GM19240 (cell line): ENCODE measurements at regions not wholly inside any gene's neighbourhood (a gene's known extent, or its start where the extent isn't known, plus 50 kb on each side); places are given as distances from the start of the nearest gene placed in this dataset.
A peak's percentile ranks its signal among the peaks of the same experiment; 100 is the strongest.
"Not testable (repeated sequence)": the region's sequence is repeated elsewhere in the genome, so short reads cannot be mapped to it uniquely, and the experiment has no call there.

Experiments
- DNase-seq: peaks from one replicate; pipeline ENCODE4 v3.0.0; 2011; ENCODE audit warnings: low spot score; ENCODE audit not compliant: insufficient read length

DNA sequence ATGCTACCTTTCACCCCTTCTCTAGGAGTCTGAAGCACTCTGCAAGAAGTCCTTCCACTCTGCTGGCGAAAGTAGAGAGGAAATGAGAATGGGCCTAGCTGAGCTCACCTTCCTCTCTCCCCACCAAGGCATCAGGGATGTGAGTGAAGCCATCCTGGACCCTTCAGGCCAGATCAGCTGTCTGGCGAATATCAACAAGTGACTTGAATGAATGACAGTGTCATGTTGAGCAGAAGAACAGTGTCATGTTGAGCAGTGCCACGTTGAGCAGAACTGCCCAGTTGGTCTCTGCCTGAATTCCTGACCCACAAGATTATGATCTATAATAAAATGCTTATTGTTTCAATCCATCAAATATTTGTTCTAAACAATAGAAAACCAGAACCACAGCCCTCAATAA, 166.2 kb upstream of the RFC3 start:
- no peak for DNase-seq

- no peak for DNase-seq
Observed at GRCh38 chr13:33657274-33657673, 160.7 kb upstream of the RFC3 start.

DNA sequence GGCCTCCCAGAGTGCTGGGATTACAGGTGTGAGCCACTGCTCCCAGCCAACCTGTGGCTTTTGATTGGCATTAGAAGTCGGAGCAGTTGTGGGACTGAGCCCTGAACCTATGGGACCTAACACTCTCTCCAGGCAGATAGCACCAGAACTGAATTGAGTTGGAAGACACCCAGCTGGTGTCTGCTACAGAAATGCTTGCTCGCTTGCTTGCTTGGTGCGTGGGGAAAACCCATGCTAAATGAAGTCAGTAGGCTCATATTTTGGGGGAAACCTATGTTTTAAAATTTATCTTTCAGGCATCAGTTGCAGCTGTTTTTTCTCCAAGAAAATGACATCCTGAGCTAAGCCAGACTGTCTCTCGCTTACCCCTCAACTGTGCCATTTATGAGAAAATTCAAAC, 158.5 kb upstream of the RFC3 start:
- DNase-seq, result no peak

- DNase-seq, result no peak
Observed at GRCh38 chr13:33659894-33660293, 158.1 kb upstream of the RFC3 start.

- DNase-seq, result no peak
Observed at GRCh38 chr13:33662392-33662791, 155.6 kb upstream of the RFC3 start.

DNA sequence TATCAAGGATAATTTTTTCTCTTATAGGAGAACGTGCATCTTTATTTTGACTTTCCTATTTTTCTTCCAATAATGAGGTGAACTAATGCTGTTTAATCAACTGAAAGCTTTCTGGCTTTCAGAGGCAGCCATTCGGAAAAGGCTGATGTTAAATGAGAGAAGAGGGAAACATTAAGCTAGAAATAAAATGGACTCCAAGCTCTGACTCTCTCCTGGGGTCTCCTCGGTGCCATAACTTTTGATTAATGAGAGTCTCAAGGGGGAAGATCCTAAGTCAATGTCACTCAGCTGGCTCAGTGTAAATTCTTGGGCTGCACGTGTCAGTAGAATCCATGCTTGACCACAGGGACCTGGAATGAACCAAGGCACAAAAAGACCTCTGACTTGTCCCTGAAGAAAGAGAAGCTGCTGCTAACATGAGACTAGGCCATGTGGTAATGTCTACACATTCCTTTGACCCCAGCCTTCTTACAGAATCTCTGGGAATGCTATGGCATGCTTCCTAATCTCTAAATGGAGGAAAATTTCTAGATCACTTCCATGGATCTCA, 152.2 kb upstream of the RFC3 start:
- DNase-seq, result no peak

DNA sequence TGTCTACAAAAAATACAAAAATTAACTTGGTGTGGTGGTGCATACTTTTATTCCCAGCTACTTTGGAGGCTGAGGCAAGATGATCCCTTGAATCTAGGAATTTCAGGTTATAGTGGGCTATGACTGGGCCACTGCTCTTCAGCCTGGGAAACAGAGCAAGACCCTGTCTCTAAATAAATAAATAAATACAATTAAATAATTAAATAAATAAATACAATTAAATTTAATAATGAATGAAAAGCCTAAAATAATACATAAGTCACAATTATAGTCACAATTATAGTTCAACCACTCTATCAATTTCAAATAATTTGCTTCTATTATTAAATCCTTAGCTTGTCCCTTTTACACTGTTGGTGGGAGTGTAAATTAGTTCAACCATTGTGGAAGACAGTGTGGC, 146.4 kb upstream of the RFC3 start:
- DNase-seq, result no peak

DNA sequence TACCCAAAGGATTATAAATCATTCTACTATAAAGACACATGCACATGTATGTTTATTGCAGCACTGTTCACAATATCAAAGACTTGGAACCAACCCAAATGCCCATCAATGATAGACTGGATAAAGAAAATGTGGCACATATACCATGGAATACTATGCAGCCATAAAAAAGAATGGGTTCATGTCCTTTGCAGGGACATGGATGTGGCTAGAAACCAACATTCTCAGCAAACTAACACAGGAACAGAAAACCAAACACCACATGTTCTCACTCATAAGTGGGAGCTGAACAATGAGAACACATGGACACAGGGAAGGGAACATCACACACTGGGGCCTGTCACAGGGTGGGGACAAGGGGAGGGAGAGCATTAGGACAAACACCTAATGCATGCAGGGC, 145.9 kb upstream of the RFC3 start:
- DNase-seq, result not testable (repeated sequence)

- DNase-seq, result no peak
Observed at GRCh38 chr13:33676045-33676989, 141.6 kb upstream of the RFC3 start.

DNA sequence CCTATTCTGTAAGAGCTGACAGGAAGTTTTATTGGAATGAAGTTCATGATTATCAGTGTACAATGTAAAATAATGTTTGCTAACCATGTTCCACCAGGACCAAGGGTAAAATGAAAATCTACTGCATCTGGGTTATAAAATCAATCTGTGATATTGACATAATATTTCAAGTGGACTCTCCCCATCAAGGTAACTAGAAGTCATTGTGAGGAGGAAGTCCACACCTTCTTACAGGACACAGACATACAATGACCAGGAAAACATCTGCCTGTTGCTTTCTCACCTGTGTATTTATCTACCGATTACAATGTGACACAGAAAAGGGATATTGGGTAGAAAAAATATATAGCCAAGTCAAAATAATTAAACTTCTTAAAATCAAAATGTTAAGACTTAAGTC, 140.7 kb upstream of the RFC3 start:
- DNase-seq, result no peak

- DNase-seq, result no peak
Observed at GRCh38 chr13:33678084-33678483, 139.9 kb upstream of the RFC3 start.

- DNase-seq, result peak; percentile 69
Observed at GRCh38 chr13:33678906-33679657, 138.9 kb upstream of the RFC3 start.

DNA sequence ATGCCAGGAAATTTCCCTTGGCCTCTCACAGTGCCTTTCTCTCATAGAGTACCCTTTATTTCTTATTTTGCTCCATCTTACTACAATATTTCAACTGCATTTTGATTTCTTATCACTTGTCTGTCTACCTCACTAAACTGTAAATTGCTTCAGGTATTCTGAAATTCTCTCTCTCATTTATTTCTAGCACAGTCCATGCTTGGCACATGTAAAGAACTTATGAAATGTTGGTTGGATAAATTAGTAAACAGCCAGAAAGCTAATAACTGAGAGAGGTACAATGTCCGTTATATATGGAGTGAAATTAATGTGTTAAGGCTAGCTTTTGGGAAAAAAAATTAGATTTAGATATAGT, 138.3 kb upstream of the RFC3 start:
- DNase-seq, result no peak

- no peak for DNase-seq
Observed at GRCh38 chr13:33682020-33682564, 135.9 kb upstream of the RFC3 start.

- DNase-seq, result not testable (repeated sequence)
Observed at GRCh38 chr13:33682646-33683045, 135.3 kb upstream of the RFC3 start.

DNA sequence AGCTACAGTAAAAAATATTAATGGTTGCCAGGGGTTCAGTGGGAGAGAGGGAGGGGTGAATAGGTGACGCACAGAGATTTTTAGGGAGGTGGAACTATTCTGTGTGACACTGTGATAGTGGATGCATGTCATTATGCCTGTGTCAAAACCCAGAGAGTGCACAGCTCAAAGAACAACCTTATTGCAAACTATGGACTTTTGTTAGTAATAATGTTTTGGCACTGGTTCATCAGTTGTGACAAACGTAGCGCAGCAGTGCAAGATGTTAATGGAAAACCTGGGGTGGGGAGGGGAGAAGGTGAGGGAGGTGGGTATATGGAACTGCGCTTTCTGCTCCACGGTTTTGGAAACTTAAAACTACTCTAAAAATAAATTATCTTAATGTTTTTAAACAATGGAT, 134.6 kb upstream of the RFC3 start:
- DNase-seq, result no peak

GRCh38 chr13:33684874-33685273, 133.1 kb upstream of the RFC3 start:
- no peak for DNase-seq

GRCh38 chr13:33686772-33687480, 131.0 kb upstream of the RFC3 start:
- DNase-seq, result no peak

GRCh38 chr13:33690354-33690753, 127.6 kb upstream of the RFC3 start:
- no peak for DNase-seq

DNA sequence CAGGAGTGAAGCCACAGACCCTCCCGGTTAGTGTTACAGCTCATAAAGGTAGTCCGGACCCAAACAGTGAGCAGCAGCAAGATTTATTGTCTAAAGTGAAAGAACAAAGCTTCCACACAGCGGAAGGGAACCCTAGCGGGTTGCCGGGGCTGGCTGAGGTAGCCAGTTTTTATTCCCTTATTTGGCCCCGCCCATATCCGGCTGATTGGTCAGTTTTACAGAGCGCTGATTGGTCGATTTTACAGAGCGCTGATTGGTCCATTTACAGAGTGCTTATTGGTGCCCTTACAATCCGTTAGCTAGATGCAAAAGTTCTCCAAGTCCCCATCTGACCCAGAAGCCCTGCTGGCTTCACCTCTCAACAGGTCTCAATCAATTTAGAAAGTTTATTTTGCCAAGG, 126.0 kb upstream of the RFC3 start:
- DNase-seq, result no peak

DNA sequence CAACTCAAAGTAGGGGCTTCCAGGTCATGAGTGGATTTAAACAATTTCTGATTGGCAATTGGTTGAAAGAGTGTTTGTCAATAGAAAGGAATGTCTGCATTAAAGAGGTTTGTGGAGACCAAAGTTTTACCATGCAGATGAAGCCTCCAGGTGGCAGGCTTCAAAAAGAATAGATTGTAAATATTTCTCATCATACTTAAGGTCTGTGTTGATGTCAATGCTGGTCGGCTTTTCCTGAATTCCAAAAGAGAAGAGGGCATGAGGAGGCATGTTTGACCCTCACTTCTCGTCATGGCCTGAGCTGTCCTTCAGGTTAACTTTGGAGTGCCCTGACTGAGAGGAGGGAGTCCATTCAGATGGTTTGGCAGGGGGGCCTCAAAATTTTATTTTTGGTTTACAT, 125.4 kb upstream of the RFC3 start:
- no peak for DNase-seq
